D721Med (cell line): ENCODE measurements at regions not wholly inside any gene's neighbourhood (a gene's known extent, or its start where the extent isn't known, plus 50 kb on each side); places are given as distances from the start of the nearest gene placed in this dataset.

Experiments
- DNase-seq: peaks from one replicate; pipeline ENCODE4 v3.0.0; 2011; ENCODE audit warnings: low spot score; ENCODE audit not compliant: insufficient read length
- FAIRE-seq: peaks from 2 replicates; lab custom pipeline; 2011; peaks lifted over from hg19 to GRCh38; lab: Jason Lieb, UNC
- TF ChIP-seq, protein P1 (sequence below): IDR thresholded peaks from 2 replicates; pipeline ENCODE4 v1.5.1; 2012; ENCODE audit warnings: mild to moderate bottlenecking, control low read depth; ENCODE audit not compliant: insufficient read depth; ENCODE audit errors: missing control alignments

DNA sequence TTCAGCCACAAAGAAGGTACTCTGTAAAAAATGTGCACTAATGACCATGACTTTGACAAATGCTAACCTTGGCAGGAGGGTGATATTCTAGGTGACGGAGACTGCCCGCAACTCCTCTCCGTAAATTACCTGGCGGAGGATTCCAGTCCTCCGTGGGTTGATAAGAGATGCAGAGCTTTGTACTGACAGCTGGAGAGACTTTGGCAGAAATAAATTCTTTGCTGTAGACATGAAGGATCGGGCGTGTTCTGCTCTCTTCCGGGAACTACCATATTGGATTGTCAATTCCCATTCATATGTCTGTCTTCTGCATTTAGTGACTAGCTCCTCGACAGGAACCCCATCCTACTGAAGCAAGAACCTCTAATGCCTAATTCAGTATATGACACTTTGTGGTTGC lies 158.3 kb upstream of the KAZN start:
- FAIRE-seq (no peak), DNase-seq (no peak)

DNA sequence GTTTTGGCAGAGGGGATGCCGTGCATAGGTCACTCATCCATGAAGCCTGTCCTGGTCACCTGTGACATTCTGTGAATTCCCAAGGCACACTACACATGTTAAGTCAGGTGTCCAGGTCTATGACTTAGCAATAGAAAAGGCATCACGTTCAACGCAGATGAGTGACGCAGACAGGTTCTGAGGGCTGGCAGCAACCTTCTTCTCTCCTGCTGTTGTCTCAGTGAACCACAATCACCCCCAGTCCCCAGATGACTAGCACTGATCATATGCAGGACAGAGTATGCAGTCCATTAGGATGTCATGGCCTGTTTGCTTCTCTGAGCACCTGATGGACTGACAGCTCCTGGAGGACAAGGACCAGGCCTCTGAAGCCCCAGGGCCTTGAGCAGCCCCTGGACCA lies 157.8 kb upstream of the KAZN start:
- TF ChIP-seq, protein P1, sequence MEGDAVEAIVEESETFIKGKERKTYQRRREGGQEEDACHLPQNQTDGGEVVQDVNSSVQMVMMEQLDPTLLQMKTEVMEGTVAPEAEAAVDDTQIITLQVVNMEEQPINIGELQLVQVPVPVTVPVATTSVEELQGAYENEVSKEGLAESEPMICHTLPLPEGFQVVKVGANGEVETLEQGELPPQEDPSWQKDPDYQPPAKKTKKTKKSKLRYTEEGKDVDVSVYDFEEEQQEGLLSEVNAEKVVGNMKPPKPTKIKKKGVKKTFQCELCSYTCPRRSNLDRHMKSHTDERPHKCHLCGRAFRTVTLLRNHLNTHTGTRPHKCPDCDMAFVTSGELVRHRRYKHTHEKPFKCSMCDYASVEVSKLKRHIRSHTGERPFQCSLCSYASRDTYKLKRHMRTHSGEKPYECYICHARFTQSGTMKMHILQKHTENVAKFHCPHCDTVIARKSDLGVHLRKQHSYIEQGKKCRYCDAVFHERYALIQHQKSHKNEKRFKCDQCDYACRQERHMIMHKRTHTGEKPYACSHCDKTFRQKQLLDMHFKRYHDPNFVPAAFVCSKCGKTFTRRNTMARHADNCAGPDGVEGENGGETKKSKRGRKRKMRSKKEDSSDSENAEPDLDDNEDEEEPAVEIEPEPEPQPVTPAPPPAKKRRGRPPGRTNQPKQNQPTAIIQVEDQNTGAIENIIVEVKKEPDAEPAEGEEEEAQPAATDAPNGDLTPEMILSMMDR = no peak
- DNase-seq = no peak
- no peak for FAIRE-seq

More for the DNA sequence above, 158.3 kb upstream of the KAZN start:
- TF ChIP-seq, protein P1 = no peak

DNA sequence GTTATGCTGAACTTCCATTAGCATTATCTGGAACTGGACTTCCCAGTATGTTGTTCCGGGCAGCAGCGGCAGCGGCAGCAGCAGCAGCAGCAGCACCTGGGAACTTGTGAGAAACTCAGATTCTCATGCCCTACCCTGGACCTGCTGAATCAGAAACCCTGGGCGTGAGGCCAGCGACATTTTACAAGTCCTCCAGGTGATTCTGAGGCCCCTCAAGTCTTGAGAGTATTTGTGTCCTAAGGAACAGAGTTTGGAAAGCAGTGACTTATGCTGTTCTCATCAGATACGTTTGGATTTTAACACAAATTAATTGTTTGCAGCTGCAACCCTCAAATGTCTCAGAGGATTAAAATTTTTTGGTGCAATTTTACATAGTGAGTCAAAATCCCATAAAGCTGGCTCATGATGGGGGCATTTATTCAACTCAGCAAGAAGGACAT lies 157.2 kb upstream of the KAZN start:
- no peak for FAIRE-seq
- TF ChIP-seq, protein P1 = no peak
- no peak for DNase-seq

DNA sequence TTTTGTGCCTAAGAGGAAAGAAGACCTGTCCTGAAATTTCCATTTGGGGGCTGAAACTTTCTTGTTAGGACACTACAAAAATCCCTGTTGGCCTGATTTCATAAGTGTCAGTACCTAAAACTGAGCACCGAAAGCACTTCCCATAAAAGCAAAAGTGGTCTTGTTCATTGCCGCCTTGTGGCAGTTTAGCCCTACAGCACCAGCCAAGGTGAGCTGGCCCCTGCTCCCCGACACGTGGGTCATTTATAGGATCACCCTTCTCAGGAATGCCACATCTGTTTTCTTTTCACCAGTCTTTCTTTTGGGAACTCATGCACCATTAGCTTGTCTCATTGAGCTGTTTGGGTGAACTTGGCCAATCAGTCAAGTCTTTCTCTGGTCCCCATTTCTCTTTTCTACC lies 155.8 kb upstream of the KAZN start:
- TF ChIP-seq, protein P1 = no peak
- no peak for FAIRE-seq
- no peak for DNase-seq

DNA sequence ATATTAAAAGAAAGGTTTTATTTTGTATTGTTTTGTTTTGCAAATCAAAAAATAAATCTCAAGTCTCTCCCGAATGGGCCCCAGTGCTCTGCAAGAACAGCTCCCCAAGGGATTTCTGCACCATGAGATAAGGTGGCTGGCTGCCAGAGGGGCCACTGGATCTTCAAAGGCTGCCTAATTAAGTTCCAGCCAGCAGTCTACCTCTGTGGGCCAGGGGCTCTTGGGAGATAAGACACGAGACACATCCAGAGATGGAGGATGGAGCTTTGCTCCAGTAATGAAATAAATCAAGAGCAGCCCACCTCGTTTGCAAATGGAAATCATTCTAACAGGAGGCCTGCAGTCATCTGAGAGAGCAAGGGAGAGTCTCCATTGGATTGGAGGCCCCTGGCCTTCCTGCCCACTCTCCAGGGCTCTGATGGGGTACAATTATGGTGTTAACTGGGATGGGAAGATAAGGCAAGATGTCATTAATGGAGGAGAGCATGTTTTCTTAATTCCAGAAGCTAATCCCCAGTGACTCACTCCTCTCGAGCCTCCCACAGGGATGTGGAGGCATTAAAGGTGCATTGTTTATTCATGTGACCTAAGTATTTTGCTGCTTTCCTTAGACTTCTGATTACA lies 155.2 kb upstream of the KAZN start:
- TF ChIP-seq, protein P1 = no peak
- DNase-seq (no peak), FAIRE-seq (no peak)

DNA sequence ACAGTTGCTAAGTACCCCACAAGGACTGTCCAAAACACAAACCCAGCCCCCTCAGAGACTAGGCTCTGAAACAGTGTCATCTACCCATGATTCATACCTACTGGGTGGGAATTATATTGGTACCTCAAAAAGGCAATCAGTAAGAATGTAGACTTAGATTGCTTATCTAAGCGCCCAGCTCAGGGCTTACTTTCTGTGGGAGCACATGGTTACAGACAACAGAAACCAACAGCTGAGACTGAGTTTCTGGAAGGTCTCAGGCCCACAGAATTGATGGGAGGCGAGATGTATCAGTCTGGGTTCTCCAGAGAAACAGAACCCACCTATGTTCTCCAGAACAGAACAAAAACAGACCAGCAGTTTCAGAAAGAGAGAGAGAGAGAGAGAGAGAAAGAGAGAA lies 147.3 kb upstream of the KAZN start:
- DNase-seq (no peak), FAIRE-seq (no peak)
- TF ChIP-seq, protein P1 = no peak

DNA sequence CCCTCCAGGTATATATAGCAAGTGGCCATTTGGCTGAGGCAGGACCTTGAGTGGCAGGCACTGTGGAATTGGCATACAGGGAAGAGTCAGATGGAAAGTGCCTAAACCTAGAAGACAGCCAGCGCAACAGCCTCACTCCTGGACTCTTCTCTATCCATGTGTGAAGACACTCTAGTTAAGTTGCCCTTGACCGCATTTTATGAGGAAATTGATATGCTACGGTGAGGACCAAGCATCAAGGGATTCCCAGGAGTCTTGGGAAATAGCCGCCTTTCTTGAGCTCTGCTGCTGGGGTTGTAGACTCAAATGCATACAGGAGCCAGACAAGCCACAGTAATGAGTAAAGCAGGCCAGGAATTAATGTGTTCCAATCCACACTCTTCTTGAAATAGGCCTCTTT lies 145.9 kb upstream of the KAZN start:
- FAIRE-seq (no peak), DNase-seq (no peak)
- TF ChIP-seq, protein P1 = no peak
